ENCODE measurements at regions not wholly inside any gene's neighbourhood (a gene's known extent, or its start where the extent isn't known, plus 50 kb on each side); places are given as distances from the start of the nearest gene placed in this dataset.
"Not testable (repeated sequence)": the region's sequence is repeated elsewhere in the genome, so short reads cannot be mapped to it uniquely, and the experiment has no call there.

- H3K4me3 ChIP-seq (ENCODE audit: low read length); H3K4me1 ChIP-seq (ENCODE audit: control insufficient read depth, insufficient read depth, low read length); DNase-seq; ATAC-seq; H3K27ac ChIP-seq (ENCODE audit: low read length); H3K27me3 ChIP-seq (ENCODE audit: control insufficient read depth, insufficient read depth); intact Hi-C loops (cut with DNase I); H3K9me3 ChIP-seq (ENCODE audit: control insufficient read depth, low read length): not testable (repeated sequence)
- 81% methylated on average over 2 of the region's 6 CpGs for WGBS
Measured at GRCh38 chr16:16448423-16448822, 69.5 kb downstream of the NPIPA7 start.

- DNase-seq; H3K4me1 ChIP-seq (ENCODE audit: control insufficient read depth, insufficient read depth, low read length); H3K27ac ChIP-seq (ENCODE audit: low read length); H3K9me3 ChIP-seq (ENCODE audit: control insufficient read depth, low read length); H3K27me3 ChIP-seq (ENCODE audit: control insufficient read depth, insufficient read depth); intact Hi-C loops (cut with DNase I); H3K4me3 ChIP-seq (ENCODE audit: low read length); ATAC-seq: not testable (repeated sequence)
- 72% methylated on average over 4 of the region's 4 CpGs for WGBS
Measured at GRCh38 chr16:16449712-16450237, 70.8 kb downstream of the NPIPA7 start.

GRCh38 chr16:16451721-16452410, 72.9 kb downstream of the NPIPA7 start:
- DNase-seq; intact Hi-C loops (cut with DNase I); ATAC-seq; H3K27ac ChIP-seq (ENCODE audit: low read length); H3K27me3 ChIP-seq (ENCODE audit: control insufficient read depth, insufficient read depth); H3K4me3 ChIP-seq (ENCODE audit: low read length); H3K9me3 ChIP-seq (ENCODE audit: control insufficient read depth, low read length); H3K4me1 ChIP-seq (ENCODE audit: control insufficient read depth, insufficient read depth, low read length): not testable (repeated sequence)
- WGBS = under 1% methylated on average over 5 of the region's 10 CpGs

- H3K27me3 ChIP-seq (ENCODE audit: control insufficient read depth, insufficient read depth); ATAC-seq; DNase-seq; H3K4me1 ChIP-seq (ENCODE audit: control insufficient read depth, insufficient read depth, low read length); H3K27ac ChIP-seq (ENCODE audit: low read length); intact Hi-C loops (cut with DNase I); H3K4me3 ChIP-seq (ENCODE audit: low read length); H3K9me3 ChIP-seq (ENCODE audit: control insufficient read depth, low read length): not testable (repeated sequence)
- WGBS = 100% methylated on average over 1 of the region's 5 CpGs
Measured at GRCh38 chr16:16458579-16458978, 79.6 kb downstream of the NPIPA7 start.

- H3K27me3 ChIP-seq (ENCODE audit: control insufficient read depth, insufficient read depth); intact Hi-C loops (cut with DNase I); H3K9me3 ChIP-seq (ENCODE audit: control insufficient read depth, low read length); H3K27ac ChIP-seq (ENCODE audit: low read length); ATAC-seq; H3K4me1 ChIP-seq (ENCODE audit: control insufficient read depth, insufficient read depth, low read length); H3K4me3 ChIP-seq (ENCODE audit: low read length); DNase-seq: not testable (repeated sequence)
- 97% methylated on average over 4 of the region's 6 CpGs for WGBS
Measured at GRCh38 chr16:16463792-16464191, 84.9 kb downstream of the NPIPA7 start.

- H3K4me1 ChIP-seq (ENCODE audit: control insufficient read depth, insufficient read depth, low read length); H3K27ac ChIP-seq (ENCODE audit: low read length); DNase-seq; H3K9me3 ChIP-seq (ENCODE audit: control insufficient read depth, low read length); H3K27me3 ChIP-seq (ENCODE audit: control insufficient read depth, insufficient read depth); H3K4me3 ChIP-seq (ENCODE audit: low read length); ATAC-seq; intact Hi-C loops (cut with DNase I): not testable (repeated sequence)
- WGBS = 94% methylated on average over 4 of the region's 4 CpGs
Measured at GRCh38 chr16:16488919-16489318, 110.0 kb downstream of the NPIPA7 start.

GRCh38 chr16:16489466-16489865, 110.5 kb downstream of the NPIPA7 start:
- intact Hi-C loops (cut with DNase I); H3K27ac ChIP-seq (ENCODE audit: low read length); H3K9me3 ChIP-seq (ENCODE audit: control insufficient read depth, low read length); H3K27me3 ChIP-seq (ENCODE audit: control insufficient read depth, insufficient read depth); H3K4me3 ChIP-seq (ENCODE audit: low read length); ATAC-seq; H3K4me1 ChIP-seq (ENCODE audit: control insufficient read depth, insufficient read depth, low read length); DNase-seq: not testable (repeated sequence)
- 100% methylated on average over 1 of the region's 15 CpGs for WGBS

- WGBS = 34% methylated on average over 4 of the region's 8 CpGs
- intact Hi-C loops (cut with DNase I); H3K27me3 ChIP-seq (ENCODE audit: control insufficient read depth, insufficient read depth); H3K4me1 ChIP-seq (ENCODE audit: control insufficient read depth, insufficient read depth, low read length); DNase-seq; ATAC-seq; H3K9me3 ChIP-seq (ENCODE audit: control insufficient read depth, low read length); H3K4me3 ChIP-seq (ENCODE audit: low read length); H3K27ac ChIP-seq (ENCODE audit: low read length): not testable (repeated sequence)
Measured at GRCh38 chr16:16494114-16494513, 115.2 kb downstream of the NPIPA7 start.

- H3K4me3 ChIP-seq (ENCODE audit: low read length); H3K27me3 ChIP-seq (ENCODE audit: control insufficient read depth, insufficient read depth); H3K9me3 ChIP-seq (ENCODE audit: control insufficient read depth, low read length); H3K4me1 ChIP-seq (ENCODE audit: control insufficient read depth, insufficient read depth, low read length); intact Hi-C loops (cut with DNase I); ATAC-seq; H3K27ac ChIP-seq (ENCODE audit: low read length); DNase-seq: not testable (repeated sequence)
- 17% methylated on average over 8 of the region's 11 CpGs for WGBS
Measured at GRCh38 chr16:16494998-16495397, 116.1 kb downstream of the NPIPA7 start.

GRCh38 chr16:16499875-16500274, 120.9 kb downstream of the NPIPA7 start:
- H3K27ac ChIP-seq (ENCODE audit: low read length); H3K9me3 ChIP-seq (ENCODE audit: control insufficient read depth, low read length); H3K4me1 ChIP-seq (ENCODE audit: control insufficient read depth, insufficient read depth, low read length); H3K27me3 ChIP-seq (ENCODE audit: control insufficient read depth, insufficient read depth); H3K4me3 ChIP-seq (ENCODE audit: low read length); DNase-seq; ATAC-seq; intact Hi-C loops (cut with DNase I): not testable (repeated sequence)
- WGBS = no CpG with 5 or more reads among the region's 8 CpGs

- no CpG with 5 or more reads among the region's 1 CpG for WGBS
- H3K4me1 ChIP-seq (ENCODE audit: control insufficient read depth, insufficient read depth, low read length); intact Hi-C loops (cut with DNase I); DNase-seq; H3K9me3 ChIP-seq (ENCODE audit: control insufficient read depth, low read length); H3K4me3 ChIP-seq (ENCODE audit: low read length); ATAC-seq; H3K27me3 ChIP-seq (ENCODE audit: control insufficient read depth, insufficient read depth); H3K27ac ChIP-seq (ENCODE audit: low read length): not testable (repeated sequence)
Measured at GRCh38 chr16:16507041-16507440, 128.1 kb downstream of the NPIPA7 start.
